Adipocyte (in vitro differentiated cells): ENCODE measurements at regions not wholly inside any gene's neighbourhood (a gene's known extent, or its start where the extent isn't known, plus 50 kb on each side); places are given as distances from the start of the nearest gene placed in this dataset.

Source experiments
- DNase-seq: peaks from one replicate; pipeline ENCODE4 v3.0.0-alpha.2; 2015; ENCODE audit warnings: low read depth
- H3K27me3 ChIP-seq: replicated peaks from 2 replicates; pipeline ENCODE4 v1.7.0; 2013; ENCODE audit warnings: mild to moderate bottlenecking, low read length, moderate library complexity; ENCODE audit not compliant: control insufficient read depth, insufficient read depth
- H3K36me3 ChIP-seq: 2 replicates; pipeline ENCODE4 v1.7.0; 2013; ENCODE audit warnings: low read length, mild to moderate bottlenecking, moderate library complexity; ENCODE audit not compliant: control insufficient read depth, insufficient read depth, severe bottlenecking
- H3K4me1 ChIP-seq: 2 replicates; pipeline ENCODE4 v1.7.0; 2013; ENCODE audit warnings: mild to moderate bottlenecking, low read length, moderate library complexity; ENCODE audit not compliant: control insufficient read depth, insufficient read depth
- H3K4me3 ChIP-seq: 2 replicates; pipeline ENCODE4 v1.7.0; 2013; ENCODE audit warnings: mild to moderate bottlenecking, low read length, moderate library complexity
- H3K9ac ChIP-seq: 2 replicates; pipeline ENCODE4 v1.7.0; 2013; ENCODE audit warnings: mild to moderate bottlenecking, low read length, moderate library complexity
- H3K9me3 ChIP-seq: 2 replicates; pipeline ENCODE4 v1.7.0; 2013; ENCODE audit warnings: mild to moderate bottlenecking, low read length, moderate library complexity; ENCODE audit not compliant: control insufficient read depth

DNA sequence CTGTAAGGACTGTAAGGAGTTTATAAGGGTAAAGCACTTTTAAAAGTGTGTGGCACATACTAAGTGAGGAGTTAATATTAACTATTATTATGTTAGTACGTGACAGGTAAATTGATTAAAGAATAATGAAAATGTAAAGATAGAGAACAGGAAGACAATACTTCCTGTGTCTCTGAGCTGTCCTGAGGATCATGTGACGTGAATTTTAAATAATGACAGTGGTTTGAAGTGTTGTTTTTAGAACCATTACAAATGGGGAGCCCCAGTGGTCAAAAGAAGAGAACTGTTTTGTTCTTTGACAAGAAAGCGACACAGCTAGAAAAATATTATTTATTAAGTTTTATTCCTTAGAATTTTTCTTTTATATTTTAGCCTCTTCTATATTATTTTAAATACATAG, 241.2 kb upstream of the STARD13 start:
- no peaks in the 10 kb centered on the region for H3K36me3 ChIP-seq
- no peaks in the 10 kb centered on the region for H3K27me3 ChIP-seq
- DNase-seq = no peak
- no peak overlapping the region for H3K9ac ChIP-seq
- peaks cover 13% of the 10 kb centered on the region for H3K4me1 ChIP-seq
- no peaks in the 10 kb centered on the region for H3K9me3 ChIP-seq
- no peak overlapping the region for H3K4me3 ChIP-seq

GRCh38 chr13:33528896-33529295, 243.3 kb upstream of the STARD13 start:
- Histone ChIP-seq H3K9me3 (no peaks in the 10 kb centered on the region), H3K27me3 (no peaks in the 10 kb centered on the region), H3K36me3 (no peaks in the 10 kb centered on the region), H3K9ac (no peak overlapping the region), H3K4me1 (peaks cover 10% of the 10 kb centered on the region), H3K4me3 (no peak overlapping the region)
- DNase-seq = no peak

GRCh38 chr13:33531484-33531883, 245.9 kb upstream of the STARD13 start:
- Histone ChIP-seq H3K9me3 (no peaks in the 10 kb centered on the region), H3K27me3 (no peaks in the 10 kb centered on the region), H3K4me1 (no peaks in the 10 kb centered on the region), H3K36me3 (no peaks in the 10 kb centered on the region), H3K4me3 (no peak overlapping the region), H3K9ac (no peak overlapping the region)
- no peak for DNase-seq

DNA sequence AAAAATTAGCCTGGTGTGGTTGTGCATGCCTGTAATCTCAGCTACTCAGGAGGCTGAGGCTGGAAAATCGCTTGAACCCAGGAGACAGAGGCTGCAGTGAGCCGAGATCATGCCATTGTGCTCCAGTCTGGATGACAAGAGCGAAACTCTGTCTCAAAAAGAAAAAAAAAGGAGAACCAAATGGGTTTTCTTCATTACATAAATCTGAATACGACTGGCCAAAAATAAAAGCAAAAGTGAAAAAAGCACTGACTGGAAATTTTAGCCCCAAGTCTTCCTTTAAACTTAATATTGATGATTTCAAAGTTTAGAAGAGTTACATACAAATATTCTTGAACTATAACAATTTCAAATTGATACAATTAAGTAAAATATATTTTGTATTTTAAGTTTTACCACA, 249.5 kb upstream of the STARD13 start:
- no peaks in the 10 kb centered on the region for H3K4me1 ChIP-seq
- no peak overlapping the region for H3K4me3 ChIP-seq
- H3K9ac ChIP-seq = no peak overlapping the region
- no peaks in the 10 kb centered on the region for H3K27me3 ChIP-seq
- no peak for DNase-seq
- no peaks in the 10 kb centered on the region for H3K9me3 ChIP-seq
- no peaks in the 10 kb centered on the region for H3K36me3 ChIP-seq

- no peaks in the 10 kb centered on the region for H3K36me3 ChIP-seq
- peaks cover 9% of the 10 kb centered on the region for H3K4me1 ChIP-seq
- DNase-seq = no peak
- H3K9ac ChIP-seq = no peak overlapping the region
- H3K27me3 ChIP-seq = no peaks in the 10 kb centered on the region
- H3K4me3 ChIP-seq = no peak overlapping the region
- H3K9me3 ChIP-seq = no peaks in the 10 kb centered on the region
Observed at GRCh38 chr13:33536601-33537000, 251.0 kb upstream of the STARD13 start.

- DNase-seq = peak; percentile 61
- Histone ChIP-seq H3K4me3 (no peak overlapping the region), H3K27me3 (no peaks in the 10 kb centered on the region)
Observed at GRCh38 chr13:33537026-33537425, 251.5 kb upstream of the STARD13 start.

DNA sequence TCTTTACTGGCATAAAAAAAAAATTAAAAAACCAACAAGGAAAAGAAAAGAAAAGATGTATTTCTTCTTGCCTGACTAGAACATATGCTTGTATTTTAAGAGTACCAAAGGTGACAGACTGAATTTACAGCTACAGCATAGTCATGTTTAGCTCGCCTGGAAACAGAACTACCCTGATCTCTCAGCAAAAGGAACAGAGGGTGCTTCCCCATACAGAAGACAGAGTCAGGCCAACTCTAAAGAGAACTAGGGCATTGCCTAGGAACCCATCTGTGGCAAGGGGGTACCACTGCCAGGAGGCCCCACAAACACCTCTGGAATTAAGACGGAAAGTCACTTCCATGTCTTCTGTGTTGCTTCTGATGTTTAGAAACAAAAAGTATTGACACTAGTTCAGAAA, 252.1 kb upstream of the STARD13 start:
- DNase-seq = peak; percentile 24
- H3K4me3 ChIP-seq = no peak overlapping the region

More at GRCh38 chr13:33537026-33537425, 251.5 kb upstream of the STARD13 start:
- peaks cover 12% of the 10 kb centered on the region for H3K4me1 ChIP-seq
- no peak overlapping the region for H3K9ac ChIP-seq
- no peaks in the 10 kb centered on the region for H3K9me3 ChIP-seq
- H3K36me3 ChIP-seq = no peaks in the 10 kb centered on the region

GRCh38 chr13:33541456-33541855, 255.9 kb upstream of the STARD13 start:
- no peak for DNase-seq
- Histone ChIP-seq H3K36me3 (no peaks in the 10 kb centered on the region), H3K9me3 (no peaks in the 10 kb centered on the region), H3K4me1 (peaks cover 28% of the 10 kb centered on the region), H3K4me3 (peak overlapping the region; percentile 90), H3K9ac (peak overlapping the region; percentile 97), H3K27me3 (no peaks in the 10 kb centered on the region)

More for the DNA sequence above, 252.1 kb upstream of the STARD13 start:
- Histone ChIP-seq H3K9ac (peak overlapping the region; percentile 23), H3K27me3 (no peaks in the 10 kb centered on the region), H3K9me3 (no peaks in the 10 kb centered on the region), H3K4me1 (peaks cover 12% of the 10 kb centered on the region), H3K36me3 (no peaks in the 10 kb centered on the region)

DNA sequence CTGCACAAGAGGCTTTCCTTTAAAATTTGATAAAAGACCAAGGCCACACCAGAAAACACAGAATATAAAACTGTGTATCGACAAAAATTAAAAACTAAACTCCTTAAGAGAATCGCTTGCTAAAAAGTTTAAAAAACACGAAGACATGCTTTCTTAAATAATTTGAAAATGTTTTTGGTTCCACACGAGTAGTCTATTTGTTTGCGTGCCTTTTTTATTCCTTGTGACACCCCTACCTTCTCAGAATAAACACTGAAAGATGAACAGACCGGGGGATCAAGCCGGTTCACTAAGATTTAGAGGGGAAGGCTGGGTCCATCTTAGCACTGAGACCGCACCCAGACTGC, 256.4 kb upstream of the STARD13 start:
- DNase-seq = no peak
- Histone ChIP-seq H3K36me3 (no peaks in the 10 kb centered on the region), H3K9ac (peak overlapping the region; percentile 97), H3K9me3 (no peaks in the 10 kb centered on the region), H3K4me3 (peak overlapping the region; percentile 90), H3K4me1 (peaks cover 29% of the 10 kb centered on the region), H3K27me3 (no peaks in the 10 kb centered on the region)

DNA sequence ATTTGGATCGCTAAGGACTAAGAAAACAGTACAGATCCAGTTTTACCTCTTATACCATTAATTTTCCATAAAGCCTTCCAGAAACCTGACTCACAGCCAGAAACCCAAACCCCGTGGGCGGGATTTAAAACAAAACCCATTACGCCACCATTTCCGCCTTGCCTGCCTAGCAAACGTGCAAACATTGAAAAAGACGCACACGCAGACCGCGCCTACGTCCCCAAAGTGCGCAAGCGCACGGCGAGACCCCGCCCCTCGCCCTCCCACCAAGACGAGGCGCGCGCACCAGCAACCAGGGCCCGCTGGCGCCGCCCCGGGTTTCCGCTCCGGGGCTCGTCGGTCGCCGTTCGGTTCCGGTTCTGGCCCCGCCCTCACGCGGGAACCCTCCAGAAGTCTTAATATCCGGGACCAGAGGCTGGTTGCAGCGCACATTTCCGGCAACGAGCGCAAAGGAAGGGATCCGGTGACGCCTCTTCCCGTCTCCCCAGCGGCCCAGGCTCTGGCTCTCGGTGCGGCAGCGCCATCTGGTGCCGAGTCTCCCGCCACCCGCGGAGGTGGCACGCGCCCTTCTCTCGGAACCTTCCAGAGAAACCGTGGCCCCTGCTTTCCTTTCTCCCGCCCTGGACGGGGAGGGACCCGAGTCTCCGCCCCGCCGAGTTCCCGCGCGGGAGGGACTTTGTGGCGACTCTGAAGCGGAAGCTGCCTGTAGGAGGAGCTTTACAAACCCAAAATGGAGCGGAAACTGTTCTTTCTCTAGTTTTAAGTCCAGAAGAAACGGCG, 256.9 kb upstream of the STARD13 start:
- Histone ChIP-seq H3K9ac (peak overlapping the region; percentile 97), H3K4me1 (peaks cover 32% of the 10 kb centered on the region), H3K4me3 (peak overlapping the region; percentile 90), H3K27me3 (no peaks in the 10 kb centered on the region), H3K9me3 (no peaks in the 10 kb centered on the region), H3K36me3 (no peaks in the 10 kb centered on the region)
- DNase-seq = peak; percentile 99

DNA sequence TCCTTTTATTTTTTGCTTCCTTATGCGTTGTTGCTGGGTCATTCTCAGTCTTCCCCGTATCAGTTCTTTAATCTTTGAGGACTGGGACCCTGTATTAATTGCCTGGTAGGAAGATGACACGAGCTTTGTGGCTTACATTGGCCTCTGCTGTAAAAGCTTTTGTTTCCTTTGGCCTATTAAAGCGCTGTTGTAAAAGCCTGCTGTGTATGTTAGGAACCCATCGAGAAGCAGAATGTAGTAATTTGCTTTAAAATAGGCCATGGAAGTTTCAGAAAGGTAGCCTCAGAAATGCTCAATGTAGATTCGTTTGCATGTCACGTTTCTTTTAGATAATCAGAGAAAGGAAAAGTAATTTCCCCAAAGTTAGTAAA, 257.5 kb upstream of the STARD13 start:
- no peak for DNase-seq
- Histone ChIP-seq H3K36me3 (no peaks in the 10 kb centered on the region), H3K9ac (peak overlapping the region; percentile 97), H3K9me3 (no peaks in the 10 kb centered on the region), H3K4me1 (peaks cover 32% of the 10 kb centered on the region), H3K4me3 (peak overlapping the region; percentile 86), H3K27me3 (no peaks in the 10 kb centered on the region)
